ENCODE measurements at regions not wholly inside any gene's neighbourhood (a gene's known extent, or its start where the extent isn't known, plus 50 kb on each side); places are given as distances from the start of the nearest gene placed in this dataset.
A peak's percentile ranks its signal among the peaks of the same experiment; 100 is the strongest.

GRCh38 chr11:70495351-70496310 is 97.3 kb downstream of the CTTN start:
- DNase-seq (ENCODE audit: low read depth in 1 of 2, low spot score in 1 of 2): no peak
- TF ChIP-seq JUND (IDR thresholded peaks at IDR 0.05; ENCODE audit: low read depth): no peak
- in situ Hi-C loops (cut with HindIII; ENCODE audit: low pct_unique_long_range_greater_than_20kb, low sequenced_read_pairs): no loop called here

- DNase-seq (ENCODE audit: low read depth in 1 of 2, low spot score in 1 of 2): peak in 1 of 2 experiments; percentile 38
- TF ChIP-seq JUND (IDR thresholded peaks at IDR 0.05; ENCODE audit: low read depth): no peak
- in situ Hi-C loops (cut with HindIII; ENCODE audit: low pct_unique_long_range_greater_than_20kb, low sequenced_read_pairs): no loop called here
Measured at GRCh38 chr11:70496591-70497535, 98.5 kb downstream of the CTTN start.

GRCh38 chr11:70497536-70498075 is 99.3 kb downstream of the CTTN start:
- DNase-seq (ENCODE audit: low read depth in 1 of 2, low spot score in 1 of 2): no peak
- in situ Hi-C loops (cut with HindIII; ENCODE audit: low pct_unique_long_range_greater_than_20kb, low sequenced_read_pairs): no loop called here
- no peak for TF ChIP-seq JUND (IDR thresholded peaks at IDR 0.05; ENCODE audit: low read depth)

- in situ Hi-C loops (cut with HindIII; ENCODE audit: low pct_unique_long_range_greater_than_20kb, low sequenced_read_pairs): no loop called here
- DNase-seq (ENCODE audit: low read depth in 1 of 2, low spot score in 1 of 2): no peak
- TF ChIP-seq JUND (IDR thresholded peaks at IDR 0.05; ENCODE audit: low read depth): no peak
Measured at GRCh38 chr11:70498171-70498571, 99.8 kb downstream of the CTTN start.

- TF ChIP-seq JUND (IDR thresholded peaks at IDR 0.05; ENCODE audit: low read depth): no peak
- in situ Hi-C loops (cut with HindIII; ENCODE audit: low pct_unique_long_range_greater_than_20kb, low sequenced_read_pairs): no loop called here
- DNase-seq (ENCODE audit: low read depth in 1 of 2, low spot score in 1 of 2): no peak
Measured at GRCh38 chr11:70498976-70499801, 100.9 kb downstream of the CTTN start.

- in situ Hi-C loops (cut with HindIII; ENCODE audit: low pct_unique_long_range_greater_than_20kb, low sequenced_read_pairs): no loop called here
- TF ChIP-seq JUND (IDR thresholded peaks at IDR 0.05; ENCODE audit: low read depth): no peak
- DNase-seq (ENCODE audit: low read depth in 1 of 2, low spot score in 1 of 2): no peak
Measured at GRCh38 chr11:70500076-70500847, 101.9 kb downstream of the CTTN start.

GRCh38 chr11:70501051-70501901 is 102.9 kb downstream of the CTTN start:
- TF ChIP-seq JUND (IDR thresholded peaks at IDR 0.05; ENCODE audit: low read depth): no peak
- DNase-seq (ENCODE audit: low read depth in 1 of 2, low spot score in 1 of 2): no peak

GRCh38 chr11:70501933-70502540 is 103.7 kb downstream of the CTTN start:
- in situ Hi-C loops (cut with HindIII; ENCODE audit: low pct_unique_long_range_greater_than_20kb, low sequenced_read_pairs): no loop called here
- no peak for TF ChIP-seq JUND (IDR thresholded peaks at IDR 0.05; ENCODE audit: low read depth)
- DNase-seq (ENCODE audit: low read depth in 1 of 2, low spot score in 1 of 2): no peak

More at GRCh38 chr11:70501051-70501901, 102.9 kb downstream of the CTTN start:
- in situ Hi-C loops (cut with HindIII; ENCODE audit: low pct_unique_long_range_greater_than_20kb, low sequenced_read_pairs): no loop called here

GRCh38 chr11:70502677-70503467 is 104.5 kb downstream of the CTTN start:
- in situ Hi-C loops (cut with HindIII; ENCODE audit: low pct_unique_long_range_greater_than_20kb, low sequenced_read_pairs): no loop called here
- TF ChIP-seq JUND (IDR thresholded peaks at IDR 0.05; ENCODE audit: low read depth): no peak
- peak in 1 of 2 experiments; percentile 49 for DNase-seq (ENCODE audit: low read depth in 1 of 2, low spot score in 1 of 2)
